SK-N-SH (cell line): ENCODE measurements at regions not wholly inside any gene's neighbourhood (a gene's known extent, or its start where the extent isn't known, plus 50 kb on each side); places are given as distances from the start of the nearest gene placed in this dataset.
A peak's percentile ranks its signal among the peaks of the same experiment; 100 is the strongest.

Experiments
- CTCF ChIA-PET: fragments of 300-600, 350-600 bp; formaldehyde crosslinking; extraction: SDS; loops from one replicate; lab custom pipeline; 2021; lab: Yijun Ruan, JAX
- POLR2A ChIA-PET: fragments of 350-600 bp; sonication (Branson Sonifier 250); formaldehyde crosslinking; extraction: SDS; loops from one replicate; lab custom pipeline; 2020; ENCODE audit warnings: antibody characterized with exemption, inconsistent platforms; lab: Yijun Ruan, JAX
- DNase-seq: peaks from one replicate; pipeline ENCODE4 v3.0.0; 2012
- H2AFZ ChIP-seq: fragments of 200-600 bp; sonication (generic); 2 replicates; pipeline ENCODE4 v1.8.1; 2016; ENCODE audit warnings: antibody characterized with exemption, mild to moderate bottlenecking, low read depth
- H3F3A ChIP-seq: fragments of 200-600 bp; sonication (generic); replicated peaks from 2 replicates; pipeline ENCODE3; 2016; ENCODE audit warnings: antibody characterized with exemption, mild to moderate bottlenecking; ENCODE audit not compliant: insufficient read depth
- H3K27ac ChIP-seq, 2 experiments: fragments of 200-500 bp in 1 of 2; fragments of 200-600 bp in 1 of 2; sonication (Bioruptor generic) in 1 of 2; sonication (generic), shearing (Covaris generic) in 1 of 2; 2 replicates each; pipeline versions ENCODE4 v1.5.1 to v1.6.1; 2014 to 2016; ENCODE audit warnings: low read depth in 2 of 2, inconsistent platforms in 1 of 2, low read length in 1 of 2, mild to moderate bottlenecking in 1 of 2, mixed read lengths in 1 of 2
- H3K27me3 ChIP-seq: fragments of 200-600 bp; sonication (generic), shearing (Covaris generic); 2 replicates; pipeline ENCODE4 v1.6.1; 2016; ENCODE audit warnings: mixed run types; ENCODE audit not compliant: insufficient read depth
- H3K36me3 ChIP-seq, 2 experiments: fragments of 200-500 bp in 1 of 2; fragments of 200-600 bp in 1 of 2; sonication (Bioruptor generic) in 1 of 2; sonication (generic) in 1 of 2; replicated peaks in 1 of 2; 2 replicates each; pipeline versions ENCODE3 to v1.5.1; 2014 to 2016; ENCODE audit warnings: low read length in 1 of 2, mild to moderate bottlenecking in 1 of 2; ENCODE audit not compliant: insufficient read depth in 2 of 2, control insufficient read depth in 1 of 2
- H3K4me1 ChIP-seq, 2 experiments: fragments of 200-500 bp in 1 of 2; fragments of 200-600 bp in 1 of 2; sonication (Bioruptor generic) in 1 of 2; sonication (generic), shearing (Covaris generic) in 1 of 2; 2 replicates each; pipeline versions ENCODE4 v1.5.1 to v1.6.1; 2014 to 2016; ENCODE audit warnings: low read depth in 1 of 2, low read length in 1 of 2, mixed run types in 1 of 2; ENCODE audit not compliant: insufficient read depth in 2 of 2, control insufficient read depth in 1 of 2
- H3K4me2 ChIP-seq: fragments of 200-600 bp; sonication (generic), shearing (Covaris generic); 2 replicates; pipeline ENCODE4 v1.6.1; 2017; ENCODE audit warnings: mixed run types
- H3K4me3 ChIP-seq, 2 experiments: fragments of 200-500 bp in 1 of 2; fragments of 200-600 bp in 1 of 2; sonication (Bioruptor generic) in 1 of 2; sonication (generic), shearing (Covaris generic) in 1 of 2; 2 replicates each; pipeline versions ENCODE4 v1.5.1 to v1.8.1; 2014 to 2016; ENCODE audit warnings: low read depth in 2 of 2, inconsistent platforms in 1 of 2, low read length in 1 of 2, mild to moderate bottlenecking in 1 of 2, mixed read lengths in 1 of 2, moderate library complexity in 1 of 2
- H3K79me2 ChIP-seq: fragments of 200-600 bp; sonication (generic); 2 replicates; pipeline ENCODE4 v1.8.1; 2017; ENCODE audit warnings: mild to moderate bottlenecking; ENCODE audit not compliant: insufficient read depth
- H3K9ac ChIP-seq: fragments of 200-600 bp; sonication (generic); 2 replicates; pipeline ENCODE4 v1.6.1; 2017; ENCODE audit warnings: mixed run types
- H3K9me2 ChIP-seq: fragments of 200-600 bp; sonication (generic); 2 replicates; pipeline ENCODE4 v1.6.1; 2017; ENCODE audit warnings: mixed run types
- H3K9me3 ChIP-seq: fragments of 200-600 bp; sonication (generic); 2 replicates; pipeline ENCODE4 v1.6.1; 2017; ENCODE audit warnings: mixed run types, mild to moderate bottlenecking, moderate library complexity
- H4K20me1 ChIP-seq: fragments of 200-600 bp; sonication (generic); 2 replicates; pipeline ENCODE4 v1.6.1; 2017; ENCODE audit warnings: mild to moderate bottlenecking, mixed run types; ENCODE audit not compliant: insufficient read depth
- CHD2 ChIP-seq: fragments of 150-350 bp; IDR thresholded peaks from 2 replicates; pipeline ENCODE4 v1.6.1; 2018; ENCODE audit warnings: low read length; ENCODE audit not compliant: partially characterized antibody
- CTCF ChIP-seq: fragments of 200-600 bp; sonication (generic); IDR thresholded peaks from 2 replicates; pipeline ENCODE4 v1.6.1; 2017; ENCODE audit warnings: antibody characterized with exemption, mild to moderate bottlenecking, moderate library complexity
- EP300 ChIP-seq, 2 experiments: IDR thresholded peaks; 2 replicates each; pipeline versions ENCODE4 v1.4.0 to v1.6.1; 2012; ENCODE audit warnings: borderline replicate concordance in 1 of 2, low read depth in 1 of 2, low read length in 1 of 2
- FOXM1 ChIP-seq: IDR thresholded peaks from 2 replicates; pipeline ENCODE4 v1.4.0; 2012; ENCODE audit warnings: low read depth, mild to moderate bottlenecking
- GABPA ChIP-seq: IDR thresholded peaks from 2 replicates; pipeline ENCODE4 v1.4.0; 2012; ENCODE audit warnings: low read depth, mild to moderate bottlenecking
- GATA2 ChIP-seq: sonication (generic); formaldehyde crosslinking; IDR thresholded peaks from 2 replicates; pipeline ENCODE4 v1.5.0; 2020; ENCODE audit warnings: mild to moderate bottlenecking, missing genetic modification reagents
- MAX ChIP-seq: IDR thresholded peaks from 2 replicates; pipeline ENCODE4 v1.4.0; 2012; ENCODE audit warnings: low read depth
- MEF2A ChIP-seq: IDR thresholded peaks from 2 replicates; pipeline ENCODE4 v1.4.0; 2012; ENCODE audit warnings: low read depth, borderline replicate concordance
- MXI1 ChIP-seq: IDR thresholded peaks from 2 replicates; pipeline ENCODE4 v1.6.1; 2012; ENCODE audit warnings: mild to moderate bottlenecking, low read depth, low read length, improper control_type of control experiment
- NFIC ChIP-seq: IDR thresholded peaks from 2 replicates; pipeline ENCODE4 v1.4.0; 2012; ENCODE audit warnings: borderline replicate concordance
- POLR2AphosphoS5 ChIP-seq: IDR thresholded peaks from 2 replicates; pipeline ENCODE4 v1.6.1; 2012; ENCODE audit warnings: low read depth, low read length
- RAD21 ChIP-seq: IDR thresholded peaks from 2 replicates; pipeline ENCODE4 v1.6.1; 2012; ENCODE audit warnings: mild to moderate bottlenecking, low read length
- RCOR1 ChIP-seq: fragments of 150-350 bp; IDR thresholded peaks from 2 replicates; pipeline ENCODE4 v1.6.1; 2017; ENCODE audit warnings: antibody characterized with exemption, low read length
- RFX5 ChIP-seq: IDR thresholded peaks from 2 replicates; pipeline ENCODE4 v1.6.1; 2012; ENCODE audit warnings: mild to moderate bottlenecking, improper control_type of control experiment, low read length
- RXRA ChIP-seq: IDR thresholded peaks from 2 replicates; pipeline ENCODE4 v1.4.0; 2012; ENCODE audit warnings: low read depth, mild to moderate bottlenecking, borderline replicate concordance
- SIN3A ChIP-seq: IDR thresholded peaks from 2 replicates; pipeline ENCODE4 v1.6.1; 2012; ENCODE audit warnings: low read depth, mild to moderate bottlenecking, low read length, moderate library complexity, borderline replicate concordance
- SMC3 ChIP-seq: IDR thresholded peaks from 2 replicates; pipeline ENCODE4 v1.6.1; 2012; ENCODE audit warnings: low read depth, low read length, improper control_type of control experiment
- TEAD4 ChIP-seq: IDR thresholded peaks from 2 replicates; pipeline ENCODE4 v1.4.0; 2012; ENCODE audit warnings: mild to moderate bottlenecking, borderline replicate concordance; ENCODE audit not compliant: insufficient read depth
- YY1 ChIP-seq: IDR thresholded peaks from 2 replicates; pipeline ENCODE4 v1.4.0; 2012; ENCODE audit warnings: low read depth, mild to moderate bottlenecking
- ZBTB33 ChIP-seq: IDR thresholded peaks from 2 replicates; pipeline ENCODE4 v1.4.0; 2012; ENCODE audit warnings: low read depth, borderline replicate concordance
- WGBS: methylation state at CpG from one replicate; pipeline ENCODE4 v1.1.6; 2017; ENCODE audit warnings: low lambda C conversion rate; 5-methylcytosine and 5-hydroxymethylcytosine counted together

- TF ChIP-seq MEF2A (no peak), MXI1 (no peak), GABPA (no peak)
Measured at GRCh38 chr14:57068511-57068910, 200.2 kb downstream of the EXOC5 start (continued).

GRCh38 chr14:57066887-57067513, 201.7 kb downstream of the EXOC5 start:
- no peaks in the 10 kb centered on the region for H4K20me1 ChIP-seq
- H3K79me2 ChIP-seq, result no peaks in the 10 kb centered on the region
- TF ChIP-seq SIN3A, result no peak
- peak; percentile 66 for TF ChIP-seq SMC3
- TF ChIP-seq CTCF, result peak; percentile 64
- no peak for TF ChIP-seq NFIC
- TF ChIP-seq RAD21, result peak; percentile 79
- TF ChIP-seq CHD2, result no peak
- no peaks in the 10 kb centered on the region for H3K9me2 ChIP-seq
- no peak overlapping the region for H3K9ac ChIP-seq
- H3K36me3 ChIP-seq, result no peaks in the 10 kb centered on the region
- H3K27me3 ChIP-seq, result no peaks in the 10 kb centered on the region; the same call in 1 of the 2 replicates
- H3K4me3 ChIP-seq, result no peak overlapping the region; a peak in 1 of 4 replicates
- no peaks in the 10 kb centered on the region for H3F3A ChIP-seq
- no peak overlapping the region for H3K27ac ChIP-seq
- no peak overlapping the region for H2AFZ ChIP-seq
- no peaks in the 10 kb centered on the region; a peak in 1 of 4 replicates for H3K4me1 ChIP-seq
- CTCF ChIA-PET, result interaction anchor here (0.8 to 1.5 kb wide), 5 partner anchors 16 to 238 kb away, joined by 3 read pairs; no protein-coding TSS in a partner anchor
- H3K9me3 ChIP-seq, result no peaks in the 10 kb centered on the region
- POLR2A ChIA-PET, result no interaction called here
- DNase-seq, result peak; percentile 60
- whole genome bisulfite sequencing, result 10% methylated on average over 12 of the region's 12 CpGs
- no peak overlapping the region for H3K4me2 ChIP-seq

GRCh38 chr14:57066463-57066862, 202.2 kb downstream of the EXOC5 start:
- ChIA-PET CTCF (no interaction called here), POLR2A (no interaction called here)
- H3F3A ChIP-seq, result no peaks in the 10 kb centered on the region
- WGBS, result 54% methylated on average over 4 of the region's 4 CpGs
- H3K79me2 ChIP-seq, result no peaks in the 10 kb centered on the region
- no peak overlapping the region for H3K4me3 ChIP-seq
- no peaks in the 10 kb centered on the region for H4K20me1 ChIP-seq
- no peaks in the 10 kb centered on the region; the same call in 1 of the 2 replicates for H3K27me3 ChIP-seq
- no peak overlapping the region for H3K27ac ChIP-seq
- no peak overlapping the region for H3K9ac ChIP-seq
- DNase-seq, result no peak
- TF ChIP-seq RXRA (no peak), FOXM1 (no peak), CHD2 (no peak), SMC3 (no peak), POLR2AphosphoS5 (no peak), YY1 (no peak), RFX5 (no peak), TEAD4 (no peak), GATA2 (no peak), MAX (no peak), EP300 (IDR thresholded peaks at IDR 0.05; ENCODE audit: borderline replicate concordance in 1 of 2, low read depth in 1 of 2, low read length in 1 of 2) (no peak), ZBTB33 (no peak), MXI1 (no peak), RCOR1 (no peak)
- H3K9me2 ChIP-seq, result no peaks in the 10 kb centered on the region
- no peaks in the 10 kb centered on the region; a peak in 1 of 4 replicates for H3K4me1 ChIP-seq
- no peak overlapping the region for H2AFZ ChIP-seq
- no peak overlapping the region for H3K4me2 ChIP-seq
- no peaks in the 10 kb centered on the region for H3K36me3 ChIP-seq
- no peaks in the 10 kb centered on the region for H3K9me3 ChIP-seq
